Endometrial microvascular endothelial cells (primary cell): ENCODE measurements at regions not wholly inside any gene's neighbourhood (a gene's known extent, or its start where the extent isn't known, plus 50 kb on each side); places are given as distances from the start of the nearest gene placed in this dataset.

Source experiments
- in situ Hi-C: cut with HindIII; loops from 2 replicates; pipeline ENCODE4 v1.10.0; 2017; ENCODE audit warnings: low sequenced_read_pairs, low pct_unique_long_range_greater_than_20kb; ENCODE audit errors: inconsistent ontology term

DNA sequence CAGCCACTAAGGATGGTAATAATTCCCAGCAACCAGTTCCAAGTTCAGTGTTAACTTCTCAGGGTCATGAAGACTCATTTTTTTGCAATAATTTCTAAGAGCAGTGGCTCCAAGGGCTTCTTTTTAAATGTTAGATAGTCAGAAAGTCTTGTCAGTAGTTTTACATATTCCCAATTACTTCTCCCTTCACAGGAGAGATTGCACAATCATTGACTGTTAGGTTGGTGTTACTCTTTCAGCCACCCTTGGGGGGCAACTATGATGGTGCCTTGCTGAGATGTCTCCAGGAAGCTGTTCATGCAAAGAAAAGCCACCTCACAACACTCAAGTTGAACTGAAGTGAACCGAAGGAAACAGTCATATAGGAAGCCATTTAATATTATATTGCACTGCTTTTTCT is 127.9 kb upstream of the DOCK10 start:
- in situ Hi-C loops = no loop called here

DNA sequence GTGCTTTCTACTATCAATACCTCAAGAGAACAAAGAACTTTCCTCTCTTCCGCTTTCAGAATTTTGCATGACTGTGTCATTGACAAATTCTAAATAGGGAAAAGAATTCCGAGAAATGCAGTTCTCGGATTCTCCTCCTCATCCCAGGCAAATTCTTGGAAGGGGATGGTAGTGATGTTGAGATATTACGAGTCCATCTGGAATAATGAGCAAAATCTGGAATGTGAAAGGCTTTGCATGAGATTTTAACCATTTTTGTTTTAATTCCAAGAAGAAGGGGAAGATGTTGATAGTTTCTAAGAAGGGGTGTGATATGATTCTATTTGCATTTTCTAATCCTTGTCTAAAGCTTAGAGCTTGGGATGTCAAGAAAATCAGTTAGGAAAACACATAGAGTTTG is 127.1 kb upstream of the DOCK10 start:
- in situ Hi-C loops = no loop called here

DNA sequence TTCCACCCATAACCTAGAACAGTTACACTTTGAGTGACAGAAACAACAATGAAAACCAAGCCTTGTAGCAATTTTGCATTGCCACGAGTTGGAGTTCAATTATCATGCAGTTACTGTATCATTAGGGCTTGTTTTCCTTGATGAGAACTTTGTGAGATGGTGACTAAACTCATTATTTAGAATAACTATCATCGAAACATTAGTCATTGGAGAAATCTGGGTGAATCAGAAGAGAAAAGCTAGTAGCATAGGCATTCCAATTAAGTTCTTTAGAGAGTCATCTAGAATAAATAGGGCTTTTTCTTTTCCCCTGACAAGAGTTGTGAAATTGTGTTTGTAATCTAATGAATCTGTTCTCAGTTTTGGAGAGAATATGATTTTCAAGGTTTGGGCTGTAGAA is 122.8 kb upstream of the DOCK10 start:
- in situ Hi-C loops = no loop called here

DNA sequence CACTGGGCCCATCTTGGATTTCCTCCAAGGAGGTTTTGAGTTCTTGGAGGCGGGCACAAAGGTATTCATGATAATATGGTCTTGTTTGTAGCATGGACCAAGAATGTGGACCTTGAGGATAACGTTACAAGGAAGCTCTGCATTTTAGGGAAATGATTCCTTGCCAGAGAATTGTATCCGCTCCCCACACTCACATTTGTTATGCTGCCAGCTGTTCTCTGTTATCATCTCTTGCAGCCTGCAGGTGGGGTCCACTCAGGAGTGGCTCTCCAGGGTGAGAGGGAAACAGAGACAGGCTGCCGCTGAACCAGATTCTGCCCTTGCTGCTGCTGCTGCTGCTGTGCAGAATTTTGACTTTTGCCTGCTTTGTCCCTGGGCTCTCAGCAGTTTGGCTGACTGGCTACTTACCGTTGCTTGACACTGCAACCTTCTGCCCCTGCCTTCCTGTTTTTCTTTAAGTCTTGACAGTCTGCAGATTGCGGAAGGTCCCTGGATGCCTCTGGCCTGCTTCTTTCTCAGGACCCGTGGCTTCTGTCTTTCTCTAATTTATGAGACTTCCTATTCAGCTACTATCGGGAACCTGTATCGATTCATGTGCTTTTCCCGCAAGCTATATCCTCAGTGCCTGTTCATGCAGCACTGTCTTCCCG is 122.3 kb upstream of the DOCK10 start:
- in situ Hi-C loops = no loop called here

DNA sequence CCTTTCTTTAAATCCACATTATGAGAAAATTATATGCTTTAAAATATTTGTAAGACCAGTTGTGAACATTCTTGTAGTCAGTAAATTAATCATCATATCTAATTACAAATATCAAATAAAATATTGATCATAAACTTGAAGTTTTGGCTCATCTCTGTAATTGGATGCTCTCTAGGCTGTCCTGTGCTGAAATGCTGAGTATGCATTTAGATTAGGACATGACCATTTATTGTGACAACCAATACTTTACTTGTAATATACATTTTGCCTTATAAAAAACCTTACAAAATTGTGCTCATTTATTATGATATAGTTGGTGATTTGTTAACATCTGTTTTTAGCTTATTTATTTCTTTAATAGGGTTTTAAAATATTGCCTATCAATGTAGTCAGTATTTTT is 116.1 kb upstream of the DOCK10 start:
- in situ Hi-C loops = no loop called here

DNA sequence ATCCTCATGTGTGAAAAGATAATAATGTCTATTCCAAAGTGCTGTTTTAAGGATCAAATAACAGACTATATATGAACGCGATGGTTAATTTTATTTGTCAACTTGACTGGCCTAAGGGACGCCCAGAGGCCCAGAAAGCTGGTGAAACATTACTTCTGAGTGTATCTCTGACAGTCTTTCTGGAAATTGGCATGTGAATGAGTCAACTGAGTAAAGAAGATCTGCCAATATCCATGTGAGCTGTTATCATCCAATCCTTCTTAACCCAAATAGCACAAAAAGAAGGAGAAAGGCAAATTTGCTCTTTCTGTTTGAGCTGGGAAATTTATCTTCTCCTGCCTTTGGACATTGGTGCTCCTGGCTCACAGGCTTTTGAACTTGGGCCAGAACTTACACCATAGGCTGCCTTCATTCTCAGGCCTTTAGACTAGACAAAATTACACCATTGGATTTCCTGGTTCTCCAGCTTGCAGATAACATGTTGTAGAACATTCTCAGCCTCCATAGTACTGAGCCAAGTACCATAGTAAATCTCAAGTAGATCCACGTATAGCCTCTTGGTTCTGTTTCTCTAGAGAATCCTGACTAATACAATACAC is 114.7 kb upstream of the DOCK10 start:
- in situ Hi-C loops = no loop called here

DNA sequence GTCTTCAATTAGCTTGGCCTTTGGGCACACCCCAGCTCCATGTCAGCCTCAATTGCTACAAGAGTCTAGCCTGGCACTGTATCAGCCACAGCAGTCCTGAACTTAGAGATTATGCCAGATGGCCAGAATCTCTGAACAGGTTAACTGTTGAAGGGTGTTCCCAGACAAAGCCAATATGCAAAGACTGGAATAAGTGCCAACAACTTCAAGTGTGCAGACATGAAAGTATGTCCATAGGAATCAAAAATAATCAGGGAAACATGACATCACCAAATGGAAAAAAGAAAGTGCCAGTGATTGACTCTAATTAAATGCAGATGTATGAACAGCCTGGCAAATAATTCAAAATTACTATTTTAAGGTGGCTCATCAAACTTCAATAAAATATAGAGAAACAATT is 98.5 kb upstream of the DOCK10 start:
- in situ Hi-C loops = no loop called here

DNA sequence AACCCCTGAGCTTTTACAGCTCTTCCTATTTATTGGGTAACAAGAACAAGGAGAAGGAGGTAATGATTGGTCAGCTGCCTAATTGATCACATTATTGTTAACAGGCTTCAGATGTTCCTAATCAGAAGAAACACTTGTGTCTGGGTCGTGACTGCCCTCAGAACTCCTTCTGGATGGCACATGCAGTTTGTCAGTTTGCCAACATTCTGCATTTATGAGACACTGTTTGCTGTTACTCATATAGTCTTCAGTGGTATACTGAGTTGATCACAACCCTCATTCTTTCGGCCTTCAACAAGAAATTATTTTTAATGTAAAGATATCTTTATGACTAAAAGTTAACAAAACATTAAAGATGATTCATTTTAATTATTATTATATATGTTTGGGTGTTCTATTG is 95.7 kb upstream of the DOCK10 start:
- in situ Hi-C loops = no loop called here

DNA sequence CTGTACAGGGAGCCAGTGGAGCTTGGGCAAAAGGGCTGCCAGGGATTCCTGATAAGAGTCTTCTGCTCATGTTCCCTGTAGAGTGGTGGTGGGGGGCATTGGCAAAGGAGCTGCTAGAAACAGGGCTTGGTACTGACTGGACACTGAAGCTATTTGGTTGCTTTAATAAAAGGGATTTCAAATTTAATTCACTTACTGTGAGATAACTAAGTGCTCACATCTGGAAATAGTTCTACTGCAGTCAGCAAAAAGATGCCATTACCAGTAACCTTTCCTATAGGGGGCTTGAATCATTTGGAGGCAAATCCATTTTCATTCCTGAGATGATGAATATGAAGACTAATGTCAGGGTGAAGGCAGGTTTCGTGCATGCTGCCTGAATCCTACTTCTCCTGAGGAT is 94.3 kb upstream of the DOCK10 start:
- in situ Hi-C loops = no loop called here

DNA sequence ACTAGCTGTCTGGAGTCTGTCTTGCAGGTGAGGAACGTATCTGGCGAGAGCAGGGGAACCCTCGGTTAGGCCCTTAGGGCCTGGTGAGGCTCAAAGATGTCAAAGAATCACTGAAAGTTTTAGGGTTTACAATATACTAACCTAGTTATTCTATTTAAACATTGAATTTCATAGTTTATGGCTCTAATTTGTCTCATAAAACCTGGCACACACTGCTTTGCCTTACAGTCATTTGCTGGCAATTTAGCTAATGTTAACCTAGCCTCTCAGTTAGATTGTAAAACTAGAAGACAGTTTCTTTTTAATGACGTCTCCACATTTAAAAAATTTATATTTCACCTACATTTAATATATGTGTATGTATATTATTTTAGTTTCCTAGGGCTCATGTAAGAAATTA is 89.6 kb upstream of the DOCK10 start:
- in situ Hi-C loops = no loop called here

DNA sequence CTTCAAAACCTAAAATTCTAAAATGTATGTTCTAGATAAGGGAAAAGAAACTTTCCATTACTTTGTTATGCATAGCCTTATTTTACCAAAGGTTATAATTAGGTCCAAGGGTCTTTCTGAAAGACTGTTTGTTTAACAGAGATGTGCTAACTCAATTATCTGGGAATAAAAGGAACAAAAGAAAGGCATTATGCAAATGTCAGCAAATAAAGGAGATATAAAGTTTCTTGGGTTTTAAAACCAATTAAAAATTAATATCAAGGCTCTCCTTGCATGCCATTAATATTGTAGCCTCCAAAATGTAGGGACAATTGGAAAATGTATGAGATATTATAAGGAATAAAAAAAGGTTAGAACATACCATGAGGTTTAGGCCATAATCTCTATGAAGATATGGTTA is 87.8 kb upstream of the DOCK10 start:
- in situ Hi-C loops = no loop called here

DNA sequence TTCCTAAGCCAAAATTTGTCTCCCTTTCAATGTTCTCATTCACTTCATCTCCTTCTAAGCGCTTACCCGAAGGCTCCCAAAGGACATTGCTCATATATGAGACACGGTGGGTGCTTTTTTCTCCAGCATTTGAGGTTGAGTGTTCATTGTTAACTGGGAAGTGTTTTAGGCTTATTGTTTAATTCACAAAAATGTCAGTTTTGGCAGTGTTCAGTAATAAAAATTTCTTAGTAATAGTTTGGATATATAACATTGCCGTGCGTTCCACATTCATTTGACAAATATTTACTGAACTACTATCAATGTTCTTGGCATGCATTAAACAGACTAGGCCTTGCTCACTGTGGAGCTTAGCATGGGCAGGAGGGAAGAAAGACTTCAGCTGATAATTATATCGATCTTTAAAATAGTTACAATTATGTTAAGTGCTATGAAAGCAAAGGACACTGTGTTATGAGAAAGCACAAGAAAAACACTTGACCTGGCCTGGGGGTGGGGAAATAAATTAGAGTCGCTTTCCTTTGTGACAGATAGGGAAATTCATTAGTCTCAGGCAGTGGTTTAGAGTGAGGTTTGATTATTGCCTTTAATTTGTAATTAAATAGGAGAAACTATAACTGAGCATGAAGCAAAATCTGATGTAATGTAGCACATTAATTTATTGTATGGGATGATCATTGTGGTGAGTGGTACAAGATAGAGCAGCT is 82.2 kb upstream of the DOCK10 start:
- in situ Hi-C loops = no loop called here

DNA sequence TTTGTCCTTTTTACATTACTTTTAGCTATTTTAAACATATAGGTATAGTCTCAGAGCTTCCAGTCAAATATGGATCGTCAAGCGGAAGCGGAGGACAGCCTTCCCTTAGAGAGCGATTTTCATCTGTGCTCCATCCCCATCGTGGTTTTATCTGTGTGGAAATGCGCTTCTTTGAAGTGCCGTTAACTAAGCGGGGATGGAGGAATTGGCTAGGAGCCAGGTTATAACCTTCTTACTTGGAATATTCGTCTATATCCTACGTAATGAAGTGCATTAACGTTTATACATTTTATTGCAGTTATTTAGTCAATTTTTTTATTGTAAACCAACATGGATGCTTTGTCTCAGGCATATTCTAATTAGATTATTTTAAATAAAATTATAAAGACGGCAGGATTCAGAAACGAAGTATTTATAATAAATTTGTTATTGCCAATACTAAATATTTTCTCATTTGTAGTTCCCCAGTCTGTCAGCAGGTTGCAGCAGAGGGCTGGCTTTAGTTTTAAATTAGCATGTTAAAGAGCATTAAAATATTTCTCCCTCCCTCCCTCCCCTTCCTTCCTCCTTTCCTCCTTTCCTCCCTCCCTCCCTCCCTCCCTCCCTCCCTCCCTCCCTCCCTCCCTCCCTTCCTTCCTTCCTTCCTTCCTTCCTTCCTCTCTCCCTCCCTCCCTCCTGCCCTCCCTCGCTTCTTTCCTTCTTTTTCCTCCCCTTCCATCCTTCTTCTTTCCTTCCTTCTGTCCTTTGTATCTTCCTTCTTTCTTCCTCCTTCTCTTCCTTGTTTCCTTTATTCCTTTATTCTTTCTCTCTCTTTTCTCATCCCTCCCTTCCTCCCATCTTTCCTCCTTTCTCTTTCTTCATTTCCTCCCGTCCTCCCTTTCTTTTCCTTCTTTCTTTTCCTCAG is 80.6 kb upstream of the DOCK10 start:
- in situ Hi-C loops = no loop called here

DNA sequence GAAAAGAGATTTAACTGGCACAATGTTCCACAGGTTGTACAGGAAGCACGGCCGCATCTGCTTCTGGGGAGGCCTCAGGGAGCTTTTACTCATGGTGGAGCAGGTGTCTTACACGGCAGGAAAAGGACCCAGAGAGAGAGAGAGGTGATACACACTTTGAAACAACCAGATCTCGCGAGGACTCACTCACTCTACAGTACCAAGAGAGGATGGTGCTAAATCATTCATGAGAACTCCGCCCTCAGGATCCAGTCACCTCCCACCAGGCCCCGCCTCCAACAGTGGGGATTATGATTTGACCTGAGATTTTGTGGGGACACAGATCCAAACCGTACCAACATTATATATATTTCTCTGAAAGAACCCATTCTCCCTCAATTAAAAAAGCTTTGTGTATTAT is 79.7 kb upstream of the DOCK10 start:
- in situ Hi-C loops = no loop called here

DNA sequence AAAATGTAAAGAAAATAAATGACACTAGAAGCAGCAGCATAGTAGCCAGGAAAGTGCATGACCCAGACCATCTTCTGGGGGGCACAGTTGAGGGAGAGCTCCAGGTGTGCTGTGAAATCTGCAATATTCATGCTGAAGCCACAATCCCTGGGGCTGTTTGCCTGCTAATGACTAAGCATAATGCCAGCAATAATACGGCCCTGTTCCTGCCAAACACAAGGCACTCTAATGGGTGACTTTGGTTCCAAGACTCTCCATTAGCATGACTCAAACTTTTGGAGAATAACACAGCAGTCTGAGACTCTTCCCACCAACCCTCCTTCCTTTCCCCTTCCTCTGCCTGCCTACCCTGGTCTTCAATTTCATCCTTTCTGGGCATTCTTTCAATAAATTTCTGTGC is 77.9 kb upstream of the DOCK10 start:
- in situ Hi-C loops = no loop called here

DNA sequence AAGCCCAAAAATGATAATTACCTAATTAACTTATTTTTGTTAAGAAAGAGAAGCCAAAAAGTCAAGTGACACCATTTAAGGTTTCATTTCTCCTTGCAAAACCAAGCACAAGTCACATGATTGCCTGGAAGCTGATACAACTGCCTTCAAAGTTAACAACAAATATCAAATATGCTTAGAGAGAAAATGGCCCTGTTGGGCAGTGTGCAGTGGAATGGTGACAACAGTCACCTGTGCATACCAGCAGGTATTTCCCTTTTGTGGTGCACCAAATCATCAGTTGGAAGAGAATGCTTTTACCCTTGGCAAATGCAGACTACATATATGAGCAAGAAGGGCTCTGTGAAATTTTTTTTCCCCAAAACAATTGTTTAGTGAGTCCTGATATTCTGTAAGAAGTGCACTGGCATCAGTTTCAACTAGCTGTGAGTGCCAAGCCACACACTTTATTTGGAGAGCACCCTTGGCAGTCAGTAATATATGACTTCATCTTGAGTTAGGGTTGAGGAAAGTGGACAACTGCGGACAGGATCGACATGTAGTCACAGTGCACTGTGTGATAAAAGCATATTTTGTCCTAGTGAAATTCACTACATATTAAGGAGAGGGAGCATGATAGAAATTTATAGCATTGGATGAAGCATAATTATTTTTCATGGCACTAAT is 74.9 kb upstream of the DOCK10 start:
- in situ Hi-C loops = no loop called here

DNA sequence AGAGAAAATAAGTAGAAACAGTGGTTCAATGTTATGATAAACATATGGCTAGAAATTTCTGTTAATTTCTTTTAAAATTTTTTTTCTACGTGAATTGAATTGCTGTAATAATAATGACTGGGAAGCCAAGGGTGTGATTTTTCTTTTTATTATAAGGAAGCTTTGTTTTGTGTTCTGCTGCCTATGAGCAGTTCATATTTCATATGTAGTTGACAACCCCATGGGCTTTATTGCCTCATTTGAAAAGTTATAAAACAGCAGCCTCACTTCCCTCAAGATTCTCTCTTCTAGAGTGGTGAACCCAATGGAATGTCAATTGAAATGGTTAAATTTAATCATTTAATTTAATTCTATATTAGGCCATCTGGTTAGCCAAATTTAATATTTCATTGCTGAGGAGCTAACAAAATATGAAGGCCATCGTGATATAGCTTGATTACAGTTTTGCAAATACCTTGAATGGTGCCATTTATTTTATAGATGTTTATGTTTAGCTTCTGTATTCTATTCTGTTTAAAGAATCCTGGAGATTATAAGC is 72.6 kb upstream of the DOCK10 start:
- in situ Hi-C loops = no loop called here

DNA sequence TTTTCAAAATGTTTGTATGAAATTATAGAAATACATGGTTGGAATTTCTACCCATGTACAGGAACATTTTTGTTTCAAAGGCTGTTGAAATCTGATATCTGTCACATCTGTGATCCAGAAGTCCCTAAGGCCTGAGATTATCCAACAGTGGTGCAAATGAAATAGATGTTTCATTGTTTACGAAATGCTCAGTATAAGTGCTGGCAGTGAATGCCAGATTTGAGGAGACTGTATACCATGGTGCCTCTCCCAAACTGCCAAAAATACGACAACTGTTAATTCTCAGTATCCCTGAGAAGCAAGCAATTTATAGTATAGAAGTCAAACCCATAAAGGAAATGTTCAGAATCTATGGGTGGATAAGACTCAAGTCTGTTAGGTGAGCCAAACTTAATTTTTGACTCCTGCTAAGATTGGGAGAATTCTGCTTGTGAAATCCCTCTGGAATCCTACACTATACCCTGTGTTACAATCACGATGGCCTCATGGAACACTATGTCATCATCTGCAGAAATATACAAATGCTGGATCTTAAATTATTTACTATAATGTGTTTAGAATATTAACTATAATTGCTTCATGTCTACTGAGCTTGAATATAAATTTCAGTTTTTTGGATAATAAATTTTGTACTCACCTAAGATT is 71.2 kb upstream of the DOCK10 start:
- in situ Hi-C loops = no loop called here
